CD4-positive, alpha-beta T cell treated with Interleukin-6 at 100 ng/mL for 8 hours (primary cell): ENCODE measurements at regions not wholly inside any gene's neighbourhood (a gene's known extent, or its start where the extent isn't known, plus 50 kb on each side); places are given as distances from the start of the nearest gene placed in this dataset.
"Not testable (repeated sequence)": the region's sequence is repeated elsewhere in the genome, so short reads cannot be mapped to it uniquely, and the experiment has no call there.

Experiments used
- DNase-seq: peaks from one replicate; pipeline ENCODE4 v3.0.0-alpha.2; 2020; ENCODE audit warnings: mixed read lengths, low spot score

DNA sequence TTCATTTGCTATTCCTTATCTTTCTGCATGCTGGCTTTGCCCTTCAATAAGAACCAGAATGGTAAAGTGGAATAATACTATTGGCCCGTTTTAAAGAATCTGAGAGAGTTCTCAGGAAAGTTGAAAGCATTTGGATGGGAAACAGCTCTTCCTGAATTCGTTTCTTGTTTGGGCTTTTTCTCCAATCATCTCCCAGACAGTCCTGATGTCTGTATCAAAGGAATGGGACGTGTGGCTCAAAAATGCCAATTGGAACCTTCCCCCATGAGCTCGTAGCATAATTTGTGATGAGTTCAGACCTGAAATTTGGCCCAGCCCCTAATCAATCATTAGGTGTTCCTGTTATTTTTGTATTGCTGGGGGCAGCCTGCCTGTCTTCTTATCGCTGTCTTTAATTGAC lies 75.8 kb upstream of the BACH2 start:
- no peak for DNase-seq

- DNase-seq: no peak
These were observed 73.9 kb upstream of the BACH2 start for GRCh38 chr6:90370493-90370959.

DNA sequence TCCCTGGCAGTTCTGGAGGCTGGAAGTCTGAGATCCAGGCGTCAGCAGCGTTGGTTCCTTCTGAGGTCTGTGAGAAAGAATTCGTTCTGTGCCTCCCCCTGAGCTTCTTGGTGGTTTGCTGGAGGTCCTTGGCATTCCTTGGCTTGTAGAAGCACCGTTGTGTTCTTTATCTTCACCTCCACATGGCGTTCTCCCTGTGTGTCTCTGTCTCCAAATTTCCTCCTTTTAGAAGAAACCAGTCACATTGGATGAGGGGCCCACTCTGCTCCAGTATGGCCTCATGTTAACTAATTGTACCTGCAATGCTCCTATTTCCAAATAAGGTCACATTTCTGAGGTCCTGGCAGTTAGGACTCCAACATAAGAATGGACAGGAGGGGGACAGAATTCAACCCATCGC lies 73.0 kb upstream of the BACH2 start:
- DNase-seq: no peak

GRCh38 chr6:90369024-90369519 lies 72.4 kb upstream of the BACH2 start:
- DNase-seq: peak; percentile 48

- DNase-seq: no peak
These were observed 72.0 kb upstream of the BACH2 start for GRCh38 chr6:90368601-90369000.

DNA sequence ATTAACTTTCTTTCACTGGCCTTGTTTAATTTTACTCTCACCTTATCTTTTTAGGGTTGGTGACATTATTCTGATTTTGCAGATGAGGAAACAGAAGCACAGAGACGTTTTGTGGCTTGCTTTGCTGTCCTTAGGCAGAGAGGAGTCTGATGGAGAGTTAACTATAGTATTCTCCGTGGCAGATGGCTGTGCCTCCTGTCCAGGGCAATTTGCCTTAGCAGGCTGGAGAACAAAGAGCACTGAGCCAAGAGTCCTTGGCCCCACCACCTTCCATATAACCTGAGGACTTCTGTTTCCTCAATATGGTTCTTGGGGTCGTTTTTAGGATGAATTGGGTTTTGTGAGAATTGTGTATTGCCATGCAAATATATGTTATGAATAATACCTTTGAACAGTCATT lies 71.4 kb upstream of the BACH2 start:
- no peak for DNase-seq

GRCh38 chr6:90365565-90366219 lies 69.0 kb upstream of the BACH2 start:
- DNase-seq: no peak

- no peak for DNase-seq
These were observed 68.4 kb upstream of the BACH2 start for GRCh38 chr6:90365002-90365401.

GRCh38 chr6:90364286-90364685 lies 67.6 kb upstream of the BACH2 start:
- DNase-seq: no peak

GRCh38 chr6:90362318-90362717 lies 65.7 kb upstream of the BACH2 start:
- no peak for DNase-seq

DNA sequence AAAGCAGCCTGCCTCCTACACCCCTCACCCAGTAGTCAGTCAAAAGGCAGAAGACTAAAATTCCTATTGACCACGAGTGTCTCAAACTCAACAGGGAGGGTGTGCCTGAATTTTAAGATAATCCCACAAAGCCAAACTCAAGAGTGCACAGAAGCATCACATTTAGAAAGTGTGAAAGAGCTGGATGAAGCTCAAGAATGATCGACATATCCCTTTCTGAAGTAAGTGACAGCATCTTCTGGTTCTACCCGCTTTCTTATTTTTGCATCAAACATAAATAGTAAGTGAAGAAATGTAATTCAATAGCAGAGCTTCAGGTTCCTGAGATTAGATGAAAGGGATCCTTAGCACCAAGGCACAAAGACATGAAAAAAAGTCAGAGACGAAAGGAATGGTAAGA lies 64.5 kb upstream of the BACH2 start:
- DNase-seq: no peak

- DNase-seq: not testable (repeated sequence)
These were observed 61.6 kb upstream of the BACH2 start for GRCh38 chr6:90358036-90358770.

GRCh38 chr6:90356012-90356421 lies 59.4 kb upstream of the BACH2 start:
- DNase-seq: no peak

- DNase-seq: no peak
These were observed 58.3 kb upstream of the BACH2 start for GRCh38 chr6:90354961-90355360.

GRCh38 chr6:90351696-90352095 lies 55.1 kb upstream of the BACH2 start:
- no peak for DNase-seq

- DNase-seq: peak; percentile 68
These were observed 54.3 kb upstream of the BACH2 start for GRCh38 chr6:90350689-90351554.

DNA sequence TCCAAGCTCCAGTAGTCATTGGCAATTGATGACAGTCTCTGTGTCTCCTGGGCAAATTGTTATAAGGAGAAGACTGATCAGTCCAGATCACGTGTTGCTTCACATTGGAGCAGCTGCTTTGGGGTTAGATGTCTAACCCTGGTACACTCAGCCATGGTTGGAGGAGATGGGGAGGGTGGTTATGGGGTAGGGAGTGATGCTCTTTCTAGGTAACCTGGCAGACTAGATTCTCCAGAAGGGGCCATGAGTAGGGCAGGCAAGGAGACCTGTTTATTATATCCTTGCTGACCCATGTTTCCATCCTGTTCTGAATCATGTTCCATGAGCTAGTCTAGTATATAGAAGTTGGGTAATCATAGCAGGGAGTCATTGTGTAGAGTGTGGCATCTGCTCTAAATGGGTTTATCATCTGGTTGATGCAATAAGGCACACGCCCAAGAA lies 50.8 kb upstream of the BACH2 start:
- no peak for DNase-seq

DNA sequence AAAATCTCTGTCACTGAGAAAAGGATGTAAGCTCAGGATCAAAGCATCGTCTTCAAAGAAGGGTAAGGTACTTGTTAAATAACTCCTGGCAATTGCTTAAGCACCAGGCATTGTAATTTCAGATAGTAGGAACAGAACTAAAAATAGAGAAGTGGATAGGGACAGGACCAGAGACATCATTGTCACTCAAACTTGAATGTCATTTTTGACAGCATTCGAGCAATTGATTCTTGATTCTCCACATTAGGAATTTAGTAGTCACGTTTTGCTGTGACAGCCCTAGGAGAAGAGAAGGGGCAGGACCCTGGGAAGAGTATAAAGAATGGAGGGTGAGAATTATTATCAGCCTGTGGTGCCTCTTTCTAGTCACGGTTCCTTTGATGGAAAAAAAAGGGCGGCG lies 50.1 kb upstream of the BACH2 start:
- DNase-seq: no peak
